Heart left ventricle (tissue), 13 donors: ENCODE measurements at regions not wholly inside any gene's neighbourhood (a gene's known extent, or its start where the extent isn't known, plus 50 kb on each side); places are given as distances from the start of the nearest gene placed in this dataset.

Experiments
- CTCF ChIP-seq, 12 donors: fragments of 200-600 bp; sonication (generic) in 4 of 12; IDR thresholded peaks; one replicate each; pipeline versions ENCODE4 v1.5.0 to v1.8.0; 2018 to 2022; ENCODE audit warnings: antibody characterized with exemption in 12 of 12, mild to moderate bottlenecking in 5 of 12
- POLR2A ChIP-seq, 2 donors: fragments of 450-650 bp; IDR thresholded peaks; one replicate each; pipeline ENCODE4 v1.6.1; 2017; ENCODE audit warnings: antibody characterized with exemption in 2 of 2, mild to moderate bottlenecking in 2 of 2, moderate library complexity in 2 of 2
- donor health status: ischemic (EF 13 %, LVEDD 7.1; RV severe dilation, severe dysfunction).
- donor health status: DM: no; HTN: yes; CAD: no.
- donor health status: DM: no; HTN: no; CAD: no.
- donor health status: ischemic (EF 25% LVEDD 6.9; RV normal size, moderate dysfunction).
- donor health status: ischemic (EF 25% LVEDD 5.7; RV mildly dilated, moderate dysfunction).
- donor health status: ischemic (EF 35%, LVEDD 5.7; RV mildly dilated, moderate dysfunction).
- donor health status: nonischemic (EF 11% LVEDD 7.7; RV severe dilation, severe dysfunction).
- donor health status: DM: yes; HTN: yes; CAD: no.
- donor health status: PGD.
- donor health status: ischemic (EF 29% LVEDD 5.4; RV normal size, mild dysfunction).
- donor health status: nonischemic (EF 23%, LVEDD 6.1; RV moderate dilation, normal function).

- TF ChIP-seq CTCF (IDR thresholded peaks at IDR 0.05) (no peak), POLR2A (IDR thresholded peaks at IDR 0.05) (no peak)
These were observed 141.9 kb upstream of the SGO1 start for GRCh38 chr3:20327889-20328288.
